ENCODE measurements at regions not wholly inside any gene's neighbourhood (a gene's known extent, or its start where the extent isn't known, plus 50 kb on each side); places are given as distances from the start of the nearest gene placed in this dataset.

DNA sequence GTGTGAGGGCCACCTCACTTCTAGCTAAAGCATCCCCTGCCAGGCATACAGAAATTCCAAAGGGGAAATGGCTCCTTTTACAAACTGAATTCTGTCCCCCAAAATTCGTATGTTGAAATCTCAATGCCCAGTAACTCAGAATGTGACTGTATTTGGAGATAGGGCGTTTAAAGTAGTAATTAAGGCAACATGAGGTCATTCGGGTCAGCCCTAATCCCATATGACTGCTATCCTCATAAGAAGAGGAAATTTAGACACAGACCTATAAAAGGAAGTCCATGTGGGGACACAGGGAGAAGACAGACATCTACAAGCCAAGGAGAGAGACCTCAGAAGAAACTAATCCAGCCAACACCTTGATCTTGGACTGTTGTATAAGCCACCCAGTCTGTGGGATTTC lies 119.1 kb downstream of the CHST1 start:
- Mint-ChIP-seq H3K36me3 (ENCODE audit: low read depth) (no peaks in the 10 kb centered on the region), H3K9me3 (no peaks in the 10 kb centered on the region), H3K4me1 (ENCODE audit: low read depth) (no peaks in the 10 kb centered on the region), H3K4me3 (no peak overlapping the region), H3K27me3 (ENCODE audit: insufficient read depth) (peaks cover 7% of the 10 kb centered on the region), H3K27ac (no peak overlapping the region)
- no peak for DNase-seq (ENCODE audit: low spot score)
- intact Hi-C loops (cut with micrococcal nuclease) = no loop called here

DNA sequence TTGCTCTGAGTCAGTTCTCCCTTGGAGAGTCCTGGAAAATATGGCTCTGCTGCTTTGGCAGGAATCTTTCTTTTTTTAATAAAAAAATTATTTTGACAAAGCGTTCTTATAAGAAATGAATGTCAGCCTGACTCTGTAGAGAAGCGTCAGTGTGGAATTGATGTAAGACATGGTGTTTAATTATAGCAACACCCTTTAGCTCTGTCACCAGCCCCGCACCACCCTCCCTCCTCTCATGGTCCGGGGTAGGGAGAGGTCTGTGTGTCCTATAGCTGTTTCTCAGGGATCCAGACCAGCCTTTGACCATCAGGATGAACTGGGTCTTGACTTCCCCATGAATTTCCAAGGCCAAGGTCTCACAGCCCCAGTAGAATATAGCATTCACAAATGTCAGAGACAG lies 120.6 kb downstream of the CHST1 start:
- no peaks in the 10 kb centered on the region for H3K4me1 Mint-ChIP-seq (ENCODE audit: low read depth)
- no peak for DNase-seq (ENCODE audit: low spot score)
- no peak overlapping the region for H3K4me3 Mint-ChIP-seq
- intact Hi-C loops (cut with micrococcal nuclease) = no loop called here
- no peak overlapping the region for H3K27ac Mint-ChIP-seq
- peaks cover 7% of the 10 kb centered on the region for H3K27me3 Mint-ChIP-seq (ENCODE audit: insufficient read depth)
- no peaks in the 10 kb centered on the region for H3K9me3 Mint-ChIP-seq
- no peaks in the 10 kb centered on the region for H3K36me3 Mint-ChIP-seq (ENCODE audit: low read depth)

DNA sequence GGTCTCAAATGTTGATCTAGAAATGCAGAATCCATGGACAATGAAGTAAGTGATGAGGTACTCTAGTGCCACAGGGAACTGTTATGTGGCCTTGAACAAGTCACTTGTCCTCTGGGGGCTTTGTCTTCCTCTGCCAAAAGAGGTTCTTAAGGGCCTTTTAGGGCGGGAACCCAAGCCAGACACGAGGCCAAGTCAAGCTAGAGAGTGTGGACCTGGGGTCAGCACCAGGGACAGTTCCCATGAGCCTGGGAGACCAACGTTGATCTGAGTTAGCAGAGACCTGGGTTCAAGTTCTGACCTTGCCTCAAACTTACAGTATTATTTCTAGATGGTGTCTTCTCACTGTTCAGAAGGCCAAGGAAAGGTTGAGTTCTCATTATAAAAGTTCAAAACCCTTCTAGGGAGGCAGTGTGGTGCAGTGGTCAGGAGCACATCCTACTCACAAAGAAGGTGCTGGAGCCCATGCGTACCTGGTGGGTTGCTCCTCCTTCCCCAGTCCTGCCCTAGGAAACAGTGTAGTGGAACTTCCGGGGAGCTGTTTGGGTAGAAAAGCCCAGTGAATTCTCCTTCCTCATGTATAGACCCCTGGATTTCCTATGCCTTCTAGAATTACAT lies 121.5 kb downstream of the CHST1 start:
- Mint-ChIP-seq H3K36me3 (ENCODE audit: low read depth) (no peaks in the 10 kb centered on the region), H3K27ac (no peak overlapping the region), H3K9me3 (no peaks in the 10 kb centered on the region), H3K4me3 (no peak overlapping the region), H3K27me3 (ENCODE audit: insufficient read depth) (peaks cover 7% of the 10 kb centered on the region), H3K4me1 (ENCODE audit: low read depth) (no peaks in the 10 kb centered on the region)
- intact Hi-C loops (cut with micrococcal nuclease) = no loop called here
- no peak for DNase-seq (ENCODE audit: low spot score)

DNA sequence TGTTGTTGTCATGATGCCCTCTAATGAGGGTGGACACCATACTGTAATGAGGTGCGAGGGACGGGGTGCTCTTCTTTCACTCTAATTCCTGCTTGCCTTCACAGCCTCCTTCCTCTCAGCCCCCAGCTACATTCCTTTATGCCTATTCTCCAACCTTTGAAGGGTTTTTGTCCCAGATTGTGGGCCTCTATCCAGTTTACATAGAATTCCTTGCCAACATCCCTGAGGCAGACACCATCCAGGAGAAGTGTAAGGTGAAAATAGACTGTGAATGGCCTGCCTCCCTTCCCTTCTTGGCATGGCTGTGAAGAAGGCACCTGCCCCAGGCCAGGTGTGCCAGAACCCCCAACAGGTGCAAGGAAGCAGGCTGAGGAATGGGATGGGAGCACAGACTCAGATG lies 122.3 kb downstream of the CHST1 start:
- no peak for DNase-seq (ENCODE audit: low spot score)
- Mint-ChIP-seq H3K27me3 (ENCODE audit: insufficient read depth) (peaks cover 7% of the 10 kb centered on the region), H3K4me1 (ENCODE audit: low read depth) (no peaks in the 10 kb centered on the region), H3K36me3 (ENCODE audit: low read depth) (no peaks in the 10 kb centered on the region), H3K4me3 (no peak overlapping the region), H3K9me3 (no peaks in the 10 kb centered on the region), H3K27ac (no peak overlapping the region)
- intact Hi-C loops (cut with micrococcal nuclease) = no loop called here

DNA sequence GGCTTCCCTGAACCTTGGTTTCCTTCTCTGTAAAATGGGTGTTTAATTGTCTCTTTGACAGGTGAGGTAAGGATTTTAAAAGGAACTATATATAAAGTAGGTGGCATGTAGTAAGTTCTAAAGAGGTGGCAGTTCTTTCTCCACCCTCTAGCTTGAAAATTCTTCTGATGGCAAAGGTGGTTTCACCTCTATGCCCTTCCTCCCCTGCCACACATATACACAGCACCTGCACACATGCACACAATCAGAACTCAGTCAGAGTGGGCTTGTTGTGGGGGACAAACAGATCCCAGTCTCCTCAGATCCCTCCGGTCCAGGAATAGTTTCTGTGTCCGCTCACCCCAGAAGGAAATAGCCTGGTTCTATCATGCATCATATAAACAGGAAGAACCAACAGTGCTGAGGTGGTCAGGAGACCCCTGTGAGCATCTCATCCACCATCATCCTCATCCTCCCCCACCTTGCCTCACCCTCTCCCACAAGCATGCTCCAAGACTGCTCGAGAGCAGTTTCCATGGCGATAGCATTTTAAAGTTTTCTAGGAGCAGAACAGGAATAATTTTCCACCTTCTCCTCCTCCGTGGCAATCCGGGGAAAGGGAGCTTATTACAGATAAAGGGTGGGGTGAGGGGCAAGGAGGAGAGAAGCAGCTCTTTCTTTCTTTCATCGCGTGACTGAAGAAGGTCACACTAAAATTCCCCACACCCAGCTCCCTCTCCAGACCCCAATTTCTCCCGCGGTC lies 123.6 kb downstream of the CHST1 start:
- H3K4me3 Mint-ChIP-seq = no peak overlapping the region
- intact Hi-C loops (cut with micrococcal nuclease) = no loop called here
- DNase-seq (ENCODE audit: low spot score) = no peak
- H3K27ac Mint-ChIP-seq = no peak overlapping the region
- no peaks in the 10 kb centered on the region for H3K36me3 Mint-ChIP-seq (ENCODE audit: low read depth)
- H3K9me3 Mint-ChIP-seq = no peaks in the 10 kb centered on the region
- H3K4me1 Mint-ChIP-seq (ENCODE audit: low read depth) = no peaks in the 10 kb centered on the region
- H3K27me3 Mint-ChIP-seq (ENCODE audit: insufficient read depth) = peaks cover 7% of the 10 kb centered on the region

DNA sequence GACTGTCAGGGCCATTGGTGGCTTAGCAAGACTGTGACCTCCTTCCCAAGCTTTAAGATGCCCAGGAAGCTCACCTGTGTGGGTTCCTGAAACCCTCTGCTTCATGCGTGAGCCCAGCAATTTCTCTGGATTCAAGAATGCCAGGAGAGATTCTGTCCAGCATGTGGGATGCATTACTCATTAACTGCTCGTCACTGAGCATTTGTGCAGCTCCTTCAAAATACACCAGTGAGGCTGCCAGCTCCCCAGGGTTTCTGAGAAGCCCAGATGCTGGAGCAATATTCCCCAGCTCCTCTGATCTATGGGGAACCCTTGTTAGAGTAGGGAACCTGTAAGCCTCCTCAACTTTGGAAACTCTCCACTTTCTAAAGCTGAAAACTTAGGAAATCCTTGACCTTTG lies 126.5 kb downstream of the CHST1 start:
- no peaks in the 10 kb centered on the region for H3K9me3 Mint-ChIP-seq
- H3K4me3 Mint-ChIP-seq = no peak overlapping the region
- DNase-seq (ENCODE audit: low spot score) = no peak
- peaks cover 8% of the 10 kb centered on the region for H3K27me3 Mint-ChIP-seq (ENCODE audit: insufficient read depth)
- H3K4me1 Mint-ChIP-seq (ENCODE audit: low read depth) = no peaks in the 10 kb centered on the region
- no peaks in the 10 kb centered on the region for H3K36me3 Mint-ChIP-seq (ENCODE audit: low read depth)
- intact Hi-C loops (cut with micrococcal nuclease) = no loop called here
- no peak overlapping the region for H3K27ac Mint-ChIP-seq

DNA sequence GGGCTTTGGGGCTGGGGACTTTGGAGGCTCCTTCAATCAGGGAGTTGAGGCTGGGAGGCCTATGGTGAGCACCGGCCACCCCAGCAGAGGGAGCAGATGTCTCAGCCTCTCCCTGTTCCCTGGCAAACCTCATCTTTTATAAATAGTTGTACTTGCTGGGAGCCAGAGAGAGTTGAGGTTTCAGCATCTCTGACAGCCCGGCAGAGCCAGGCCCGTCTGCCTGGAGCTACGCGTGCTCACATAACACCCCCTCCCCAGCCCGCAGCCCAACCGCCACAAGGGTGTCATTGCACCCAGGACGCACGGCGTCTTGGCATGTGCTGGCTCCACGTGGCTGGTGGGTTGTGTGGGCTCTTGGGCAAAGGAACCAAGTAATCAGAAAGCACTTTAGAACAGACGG lies 127.1 kb downstream of the CHST1 start:
- DNase-seq (ENCODE audit: low spot score) = no peak
- intact Hi-C loops (cut with micrococcal nuclease) = no loop called here
- Mint-ChIP-seq H3K27ac (no peak overlapping the region), H3K4me3 (no peak overlapping the region), H3K36me3 (ENCODE audit: low read depth) (no peaks in the 10 kb centered on the region), H3K9me3 (no peaks in the 10 kb centered on the region), H3K4me1 (ENCODE audit: low read depth) (no peaks in the 10 kb centered on the region), H3K27me3 (ENCODE audit: insufficient read depth) (peaks cover 8% of the 10 kb centered on the region)

DNA sequence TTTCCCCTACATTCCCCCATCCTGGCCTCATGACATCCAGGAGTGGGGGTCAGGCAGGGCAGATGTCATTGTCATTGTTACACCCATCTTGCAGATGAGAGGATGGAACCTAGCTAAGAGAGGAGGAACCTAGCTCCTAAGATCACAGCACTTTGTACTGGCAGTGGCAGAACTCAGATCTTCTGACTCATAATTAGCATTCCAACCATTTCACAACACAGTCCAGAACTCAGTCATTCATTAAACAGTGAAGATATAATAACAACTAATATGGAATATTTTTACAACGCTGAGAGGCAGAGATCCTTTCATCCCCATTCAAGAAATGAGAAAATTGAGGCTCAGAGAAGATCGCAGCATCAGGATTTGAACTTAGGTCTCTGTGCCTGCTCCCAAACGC lies 127.8 kb downstream of the CHST1 start:
- Mint-ChIP-seq H3K27ac (no peak overlapping the region), H3K36me3 (ENCODE audit: low read depth) (no peaks in the 10 kb centered on the region), H3K4me3 (no peak overlapping the region), H3K27me3 (ENCODE audit: insufficient read depth) (peaks cover 8% of the 10 kb centered on the region), H3K4me1 (ENCODE audit: low read depth) (no peaks in the 10 kb centered on the region), H3K9me3 (no peaks in the 10 kb centered on the region)
- DNase-seq (ENCODE audit: low spot score) = no peak
- intact Hi-C loops (cut with micrococcal nuclease) = no loop called here

DNA sequence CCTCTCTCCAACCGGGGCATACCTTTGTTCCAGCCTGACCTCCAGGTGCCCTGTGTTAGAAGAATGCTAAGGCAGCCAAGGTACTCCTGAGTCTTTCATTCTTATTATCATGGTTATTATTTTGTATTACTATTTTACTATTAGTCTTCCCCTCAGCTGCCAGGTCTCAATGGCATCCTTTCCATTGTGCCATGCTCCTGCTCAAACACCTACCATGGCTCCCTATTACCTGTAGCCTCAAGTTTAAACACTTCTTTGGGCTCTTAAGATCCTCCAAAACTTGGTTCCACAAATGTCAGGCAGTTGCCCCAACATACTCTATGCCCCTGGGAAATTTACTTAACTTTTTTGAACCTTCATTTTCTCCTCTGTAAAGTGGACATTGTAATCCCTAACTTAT lies 130.4 kb downstream of the CHST1 start:
- Mint-ChIP-seq H3K27me3 (ENCODE audit: insufficient read depth) (peaks cover 8% of the 10 kb centered on the region), H3K4me1 (ENCODE audit: low read depth) (no peaks in the 10 kb centered on the region), H3K9me3 (no peaks in the 10 kb centered on the region), H3K36me3 (ENCODE audit: low read depth) (no peaks in the 10 kb centered on the region), H3K4me3 (no peak overlapping the region), H3K27ac (no peak overlapping the region)
- intact Hi-C loops (cut with micrococcal nuclease) = no loop called here
- no peak for DNase-seq (ENCODE audit: low spot score)

DNA sequence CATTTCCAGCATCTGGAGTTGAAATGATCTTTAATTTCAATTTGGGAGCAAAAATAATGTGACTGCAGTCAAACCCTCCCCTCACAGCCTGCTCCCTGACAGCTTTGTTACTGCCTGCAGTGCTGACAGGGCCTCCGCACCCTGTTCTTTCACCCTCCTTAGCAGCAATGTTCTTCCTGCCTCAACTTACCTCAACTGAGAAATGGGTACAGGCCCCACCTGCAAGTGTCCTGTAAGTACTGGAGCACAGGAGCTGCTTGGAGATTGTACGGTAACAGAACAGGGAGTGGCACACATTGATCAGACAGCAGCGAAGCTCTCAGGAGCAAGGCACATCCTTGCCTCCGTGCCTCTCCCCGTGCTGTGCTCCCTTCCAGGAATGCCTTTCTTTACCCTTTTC lies 131.3 kb downstream of the CHST1 start:
- intact Hi-C loops (cut with micrococcal nuclease) = no loop called here
- no peaks in the 10 kb centered on the region for H3K36me3 Mint-ChIP-seq (ENCODE audit: low read depth)
- no peaks in the 10 kb centered on the region for H3K4me1 Mint-ChIP-seq (ENCODE audit: low read depth)
- H3K4me3 Mint-ChIP-seq = no peak overlapping the region
- no peaks in the 10 kb centered on the region for H3K9me3 Mint-ChIP-seq
- DNase-seq (ENCODE audit: low spot score) = no peak
- peaks cover 8% of the 10 kb centered on the region for H3K27me3 Mint-ChIP-seq (ENCODE audit: insufficient read depth)
- no peak overlapping the region for H3K27ac Mint-ChIP-seq

DNA sequence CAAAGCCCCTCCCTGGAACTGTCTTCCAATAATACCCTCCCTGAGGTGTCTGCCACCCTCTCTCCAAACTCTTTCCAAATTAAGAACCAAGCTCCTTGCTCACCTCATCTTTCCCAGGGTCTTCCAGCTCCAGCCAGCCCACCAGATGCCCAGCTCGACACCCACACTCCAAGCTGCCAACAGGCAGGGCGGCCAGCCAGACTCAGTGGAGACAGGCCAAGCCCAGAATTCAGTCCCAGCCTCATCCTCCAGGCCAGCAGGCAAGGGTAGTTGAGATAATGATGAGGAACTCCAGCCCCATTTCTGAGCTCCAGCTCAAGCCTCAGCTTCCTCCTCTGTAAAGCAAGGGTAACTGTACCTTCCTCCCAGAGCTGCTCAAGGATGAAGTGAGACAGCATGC lies 132.9 kb downstream of the CHST1 start:
- Mint-ChIP-seq H3K36me3 (ENCODE audit: low read depth) (no peaks in the 10 kb centered on the region), H3K4me1 (ENCODE audit: low read depth) (peaks cover 12% of the 10 kb centered on the region), H3K4me3 (no peak overlapping the region), H3K27ac (no peak overlapping the region), H3K27me3 (ENCODE audit: insufficient read depth) (peaks cover 8% of the 10 kb centered on the region), H3K9me3 (peaks cover 4% of the 10 kb centered on the region)
- intact Hi-C loops (cut with micrococcal nuclease) = no loop called here
- DNase-seq (ENCODE audit: low spot score) = no peak

DNA sequence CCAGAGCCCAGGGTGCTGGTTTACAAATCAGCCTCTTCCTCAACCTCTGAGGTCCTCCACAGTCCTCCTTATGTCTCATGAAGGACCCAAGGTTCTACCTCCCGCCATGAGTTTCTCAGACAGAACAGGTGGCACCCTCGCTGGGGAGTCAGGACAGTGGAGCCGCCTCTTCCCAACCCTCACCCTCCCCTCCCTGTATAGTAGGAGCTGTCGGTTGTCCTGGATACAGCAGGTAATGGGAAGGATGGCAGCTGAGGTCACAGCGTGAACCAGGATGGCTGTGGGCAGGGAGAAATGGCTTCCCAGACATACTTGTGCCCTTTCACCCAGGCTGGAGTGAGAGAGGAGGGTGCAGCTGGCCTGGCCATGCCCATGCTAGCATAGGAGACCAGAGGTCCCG lies 134.6 kb downstream of the CHST1 start:
- Mint-ChIP-seq H3K36me3 (ENCODE audit: low read depth) (no peaks in the 10 kb centered on the region), H3K4me1 (ENCODE audit: low read depth) (peaks cover 13% of the 10 kb centered on the region), H3K27me3 (ENCODE audit: insufficient read depth) (peaks cover 5% of the 10 kb centered on the region), H3K27ac (no peak overlapping the region), H3K9me3 (peaks cover 4% of the 10 kb centered on the region), H3K4me3 (no peak overlapping the region)
- intact Hi-C loops (cut with micrococcal nuclease) = no loop called here
- DNase-seq (ENCODE audit: low spot score) = no peak

DNA sequence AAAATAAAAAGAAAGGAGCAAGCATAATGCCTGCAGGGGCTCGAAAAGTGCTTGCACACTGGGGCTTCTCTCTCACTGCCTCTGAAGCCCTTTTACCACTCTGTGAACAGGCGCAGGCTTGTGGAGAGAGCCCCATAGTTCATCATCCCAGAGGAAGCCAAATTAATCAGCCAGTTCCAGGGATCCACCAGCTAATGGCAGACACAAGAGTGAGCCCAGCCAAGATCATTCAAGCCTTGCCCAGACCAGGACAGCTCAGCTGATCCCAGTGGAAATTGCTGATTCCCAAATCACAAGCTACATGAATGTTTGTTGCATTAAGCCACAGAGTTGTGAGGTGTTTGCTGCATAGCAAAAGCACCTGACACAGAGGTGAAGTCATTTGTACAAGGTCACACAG lies 135.3 kb downstream of the CHST1 start:
- no peak overlapping the region for H3K4me3 Mint-ChIP-seq
- peaks cover 5% of the 10 kb centered on the region for H3K27me3 Mint-ChIP-seq (ENCODE audit: insufficient read depth)
- H3K9me3 Mint-ChIP-seq = peaks cover 4% of the 10 kb centered on the region
- H3K4me1 Mint-ChIP-seq (ENCODE audit: low read depth) = peaks cover 13% of the 10 kb centered on the region
- H3K27ac Mint-ChIP-seq = no peak overlapping the region
- intact Hi-C loops (cut with micrococcal nuclease) = no loop called here
- no peak for DNase-seq (ENCODE audit: low spot score)
- no peaks in the 10 kb centered on the region for H3K36me3 Mint-ChIP-seq (ENCODE audit: low read depth)

DNA sequence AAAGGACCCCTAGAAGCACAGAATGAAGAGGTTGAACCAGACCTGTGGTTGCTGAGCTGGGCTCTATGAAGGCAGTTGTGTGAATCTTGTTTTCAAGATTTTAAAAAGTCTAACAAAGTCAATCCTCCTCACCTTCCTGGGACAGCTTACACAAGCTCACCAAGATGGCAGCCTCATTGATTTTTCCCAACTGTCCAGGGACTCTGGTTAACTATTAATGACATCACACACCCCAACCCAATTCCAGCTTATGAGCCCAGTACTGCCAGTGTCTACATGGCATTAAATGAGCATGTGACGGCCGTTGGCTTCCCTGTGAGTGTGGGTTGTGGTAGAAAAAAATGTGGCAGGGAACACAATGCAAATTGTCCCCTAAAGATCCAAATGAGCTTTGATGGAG lies 137.0 kb downstream of the CHST1 start:
- Mint-ChIP-seq H3K4me3 (no peak overlapping the region), H3K27ac (peak overlapping the region; percentile 70), H3K36me3 (ENCODE audit: low read depth) (peaks cover 3% of the 10 kb centered on the region), H3K4me1 (ENCODE audit: low read depth) (peaks cover 19% of the 10 kb centered on the region), H3K9me3 (peaks cover 4% of the 10 kb centered on the region), H3K27me3 (ENCODE audit: insufficient read depth) (no peaks in the 10 kb centered on the region)
- DNase-seq (ENCODE audit: low spot score) = no peak
- intact Hi-C loops (cut with micrococcal nuclease) = no loop called here

Measured in activated T-helper 1 cell treated with anti-CD3 and anti-CD28 coated beads, Interleukin-12 subunit alpha, Interleukin-12 subunit beta, Interleukin-2, Interleukin-4 antibody, amounts not matched to agents 30 ng/mL and 10 ng/mL and 1 ng/mL, durations not matched to agents 14 hours and 24 hours and 36 hours (primary cell).